ENCODE measurements at regions not wholly inside any gene's neighbourhood (a gene's known extent, or its start where the extent isn't known, plus 50 kb on each side); places are given as distances from the start of the nearest gene placed in this dataset.

- Histone ChIP-seq H3K4me3 (no peak overlapping the region), H3K9ac (ENCODE audit: low read depth in 2 of 2, low read length in 2 of 2) (no peak overlapping the region), H3K4me1 (no peaks in the 10 kb centered on the region), H3K36me3 (no peaks in the 10 kb centered on the region), H3K27ac (no peak overlapping the region), H3K9me3 (no peaks in the 10 kb centered on the region), H3K27me3 (no peaks in the 10 kb centered on the region)
- TF ChIP-seq, protein P1, sequence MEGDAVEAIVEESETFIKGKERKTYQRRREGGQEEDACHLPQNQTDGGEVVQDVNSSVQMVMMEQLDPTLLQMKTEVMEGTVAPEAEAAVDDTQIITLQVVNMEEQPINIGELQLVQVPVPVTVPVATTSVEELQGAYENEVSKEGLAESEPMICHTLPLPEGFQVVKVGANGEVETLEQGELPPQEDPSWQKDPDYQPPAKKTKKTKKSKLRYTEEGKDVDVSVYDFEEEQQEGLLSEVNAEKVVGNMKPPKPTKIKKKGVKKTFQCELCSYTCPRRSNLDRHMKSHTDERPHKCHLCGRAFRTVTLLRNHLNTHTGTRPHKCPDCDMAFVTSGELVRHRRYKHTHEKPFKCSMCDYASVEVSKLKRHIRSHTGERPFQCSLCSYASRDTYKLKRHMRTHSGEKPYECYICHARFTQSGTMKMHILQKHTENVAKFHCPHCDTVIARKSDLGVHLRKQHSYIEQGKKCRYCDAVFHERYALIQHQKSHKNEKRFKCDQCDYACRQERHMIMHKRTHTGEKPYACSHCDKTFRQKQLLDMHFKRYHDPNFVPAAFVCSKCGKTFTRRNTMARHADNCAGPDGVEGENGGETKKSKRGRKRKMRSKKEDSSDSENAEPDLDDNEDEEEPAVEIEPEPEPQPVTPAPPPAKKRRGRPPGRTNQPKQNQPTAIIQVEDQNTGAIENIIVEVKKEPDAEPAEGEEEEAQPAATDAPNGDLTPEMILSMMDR (IDR thresholded peaks at IDR 0.05): no peak
- DNase-seq: no peak
- intact Hi-C loops (cut with DNase I): no loop called here
Observed at GRCh38 chr16:5776876-5777275, 679.3 kb upstream of the EEF2KMT start.

GRCh38 chr16:5775916-5776315, 678.3 kb upstream of the EEF2KMT start:
- no peak for DNase-seq
- TF ChIP-seq, protein P1 (IDR thresholded peaks at IDR 0.05): no peak
- Histone ChIP-seq H3K36me3 (no peaks in the 10 kb centered on the region), H3K4me1 (no peaks in the 10 kb centered on the region), H3K9ac (ENCODE audit: low read depth in 2 of 2, low read length in 2 of 2) (no peak overlapping the region), H3K4me3 (no peak overlapping the region), H3K27ac (no peak overlapping the region), H3K9me3 (no peaks in the 10 kb centered on the region), H3K27me3 (no peaks in the 10 kb centered on the region)
- intact Hi-C loops (cut with DNase I): no loop called here

- intact Hi-C loops (cut with DNase I): no loop called here
- H3K9ac ChIP-seq (ENCODE audit: low read depth in 2 of 2, low read length in 2 of 2): no peak overlapping the region
- H3K4me1 ChIP-seq: no peaks in the 10 kb centered on the region
- H3K36me3 ChIP-seq: no peaks in the 10 kb centered on the region
- no peaks in the 10 kb centered on the region for H3K27me3 ChIP-seq
- no peaks in the 10 kb centered on the region for H3K9me3 ChIP-seq
- no peak for DNase-seq
- TF ChIP-seq, protein P1 (IDR thresholded peaks at IDR 0.05): no peak
- no peak overlapping the region for H3K4me3 ChIP-seq
- no peak overlapping the region for H3K27ac ChIP-seq
Observed at GRCh38 chr16:5770118-5770517, 672.5 kb upstream of the EEF2KMT start.

DNA sequence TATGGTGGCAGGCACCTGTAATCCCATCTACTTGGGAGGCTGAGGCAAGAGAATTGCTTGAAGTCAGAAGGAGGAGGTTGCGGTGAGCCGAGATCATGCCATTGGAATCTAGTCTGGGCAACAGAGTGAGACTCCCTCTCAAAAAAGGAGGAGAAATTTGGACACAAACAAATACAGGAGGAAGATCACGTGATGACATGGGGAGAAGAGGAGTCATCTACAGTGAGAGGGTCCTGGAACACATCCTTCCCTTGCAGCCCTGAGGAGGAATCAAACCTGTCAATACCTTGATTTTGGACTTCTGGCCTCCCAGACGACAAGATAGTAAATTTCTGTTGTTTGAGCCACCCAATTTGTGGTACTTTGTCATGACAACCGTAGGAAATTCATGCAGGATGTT, 671.9 kb upstream of the EEF2KMT start:
- TF ChIP-seq, protein P1 (IDR thresholded peaks at IDR 0.05): no peak
- no peaks in the 10 kb centered on the region for H3K9me3 ChIP-seq
- no peaks in the 10 kb centered on the region for H3K27me3 ChIP-seq
- H3K36me3 ChIP-seq: no peaks in the 10 kb centered on the region
- no peak for DNase-seq
- intact Hi-C loops (cut with DNase I): no loop called here
- H3K4me1 ChIP-seq: no peaks in the 10 kb centered on the region
- H3K4me3 ChIP-seq: no peak overlapping the region
- no peak overlapping the region for H3K9ac ChIP-seq (ENCODE audit: low read depth in 2 of 2, low read length in 2 of 2)
- H3K27ac ChIP-seq: no peak overlapping the region

DNA sequence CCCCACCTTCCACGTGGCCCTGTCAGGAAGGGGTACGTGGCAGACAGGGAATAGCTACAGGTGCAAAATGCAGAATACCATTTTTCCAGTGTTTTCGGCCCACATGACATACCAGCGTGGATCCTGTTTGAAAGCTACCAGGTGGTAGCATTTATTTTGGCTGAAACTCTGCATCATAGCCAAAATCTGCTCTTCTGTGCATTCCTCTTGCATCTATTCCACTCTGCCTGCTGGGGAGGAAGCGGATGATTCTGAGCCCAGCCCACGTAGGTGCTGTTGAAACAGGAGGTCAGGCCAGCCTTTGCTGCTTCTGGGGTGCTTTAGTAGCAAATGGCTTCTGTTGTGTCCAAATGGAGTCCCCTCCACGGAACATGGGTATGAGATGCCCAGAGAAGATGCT, 670.9 kb upstream of the EEF2KMT start:
- H3K4me3 ChIP-seq: no peak overlapping the region
- H3K9ac ChIP-seq (ENCODE audit: low read depth in 2 of 2, low read length in 2 of 2): no peak overlapping the region
- TF ChIP-seq, protein P1 (IDR thresholded peaks at IDR 0.05): no peak
- H3K9me3 ChIP-seq: no peaks in the 10 kb centered on the region
- no peak overlapping the region for H3K27ac ChIP-seq
- no peaks in the 10 kb centered on the region for H3K4me1 ChIP-seq
- intact Hi-C loops (cut with DNase I): no loop called here
- H3K27me3 ChIP-seq: no peaks in the 10 kb centered on the region
- no peaks in the 10 kb centered on the region for H3K36me3 ChIP-seq
- no peak for DNase-seq

GRCh38 chr16:5763176-5763575, 665.6 kb upstream of the EEF2KMT start:
- Histone ChIP-seq H3K36me3 (no peaks in the 10 kb centered on the region), H3K4me3 (no peak overlapping the region)

More at GRCh38 chr16:5763176-5763575, 665.6 kb upstream of the EEF2KMT start:
- no peaks in the 10 kb centered on the region for H3K4me1 ChIP-seq
- intact Hi-C loops (cut with DNase I): no loop called here
- no peak for DNase-seq
- TF ChIP-seq, protein P1 (IDR thresholded peaks at IDR 0.05): no peak
- no peaks in the 10 kb centered on the region for H3K9me3 ChIP-seq
- H3K27me3 ChIP-seq: no peaks in the 10 kb centered on the region
- H3K9ac ChIP-seq (ENCODE audit: low read depth in 2 of 2, low read length in 2 of 2): no peak overlapping the region
- no peak overlapping the region for H3K27ac ChIP-seq

Data from colonic mucosa (tissue), 4 donors.